Mucosa of stomach (tissue), 1 donor: ENCODE measurements at regions not wholly inside any gene's neighbourhood (a gene's known extent, or its start where the extent isn't known, plus 50 kb on each side); places are given as distances from the start of the nearest gene placed in this dataset.

ENCODE experiments used
- H3K27me3 ChIP-seq: one replicate; pipeline ENCODE4 v1.7.0; 2013; ENCODE audit warnings: mild to moderate bottlenecking, low read length; ENCODE audit not compliant: control insufficient read depth, insufficient read depth
- H3K36me3 ChIP-seq: one replicate; pipeline ENCODE4 v1.7.0; 2013; ENCODE audit warnings: low read length; ENCODE audit not compliant: control insufficient read depth, insufficient read depth
- H3K4me1 ChIP-seq: one replicate; pipeline ENCODE4 v1.7.0; 2013; ENCODE audit warnings: mild to moderate bottlenecking, low read length; ENCODE audit not compliant: control insufficient read depth, insufficient read depth
- H3K4me3 ChIP-seq: one replicate; pipeline ENCODE4 v1.7.0; 2013; ENCODE audit warnings: low read length
- H3K9ac ChIP-seq: one replicate; pipeline ENCODE4 v1.7.0; 2013; ENCODE audit warnings: mild to moderate bottlenecking, low read length, moderate library complexity
- H3K9me3 ChIP-seq: one replicate; pipeline ENCODE4 v1.7.0; 2013; ENCODE audit warnings: mild to moderate bottlenecking, low read length, moderate library complexity; ENCODE audit not compliant: control insufficient read depth
- donor health status: Pancreatic carcinoma.

- Histone ChIP-seq H3K9me3 (no peaks in the 10 kb centered on the region), H3K27me3 (no peaks in the 10 kb centered on the region), H3K9ac (no peak overlapping the region), H3K4me3 (no peak overlapping the region), H3K36me3 (no peaks in the 10 kb centered on the region), H3K4me1 (peaks cover 11% of the 10 kb centered on the region)
These were observed 150.8 kb upstream of the RIPOR2 start for GRCh38 chr6:25086500-25087091.

- H3K9me3 ChIP-seq: no peaks in the 10 kb centered on the region
- H3K27me3 ChIP-seq: no peaks in the 10 kb centered on the region
- peaks cover 9% of the 10 kb centered on the region for H3K4me1 ChIP-seq
- H3K4me3 ChIP-seq: no peak overlapping the region
- no peaks in the 10 kb centered on the region for H3K36me3 ChIP-seq
- no peak overlapping the region for H3K9ac ChIP-seq
These were observed 152.8 kb upstream of the RIPOR2 start for GRCh38 chr6:25088513-25088912.

GRCh38 chr6:25089442-25089841, 153.7 kb upstream of the RIPOR2 start:
- Histone ChIP-seq H3K4me3 (no peak overlapping the region), H3K9ac (no peak overlapping the region), H3K9me3 (no peaks in the 10 kb centered on the region), H3K4me1 (no peaks in the 10 kb centered on the region), H3K36me3 (no peaks in the 10 kb centered on the region), H3K27me3 (no peaks in the 10 kb centered on the region)

- H3K9ac ChIP-seq: no peak overlapping the region
- H3K27me3 ChIP-seq: no peaks in the 10 kb centered on the region
- no peaks in the 10 kb centered on the region for H3K9me3 ChIP-seq
- H3K4me1 ChIP-seq: no peaks in the 10 kb centered on the region
- H3K36me3 ChIP-seq: no peaks in the 10 kb centered on the region
- H3K4me3 ChIP-seq: no peak overlapping the region
These were observed 159.0 kb upstream of the RIPOR2 start for GRCh38 chr6:25094726-25095125.

GRCh38 chr6:25100288-25100687, 164.5 kb upstream of the RIPOR2 start:
- no peaks in the 10 kb centered on the region for H3K9me3 ChIP-seq
- H3K4me1 ChIP-seq: no peaks in the 10 kb centered on the region
- no peaks in the 10 kb centered on the region for H3K36me3 ChIP-seq
- H3K9ac ChIP-seq: no peak overlapping the region
- no peak overlapping the region for H3K4me3 ChIP-seq
- H3K27me3 ChIP-seq: no peaks in the 10 kb centered on the region

- no peaks in the 10 kb centered on the region for H3K36me3 ChIP-seq
- no peak overlapping the region for H3K4me3 ChIP-seq
- H3K9me3 ChIP-seq: no peaks in the 10 kb centered on the region
These were observed 167.8 kb upstream of the RIPOR2 start for GRCh38 chr6:25103603-25104002.

GRCh38 chr6:25105070-25105925, 169.5 kb upstream of the RIPOR2 start:
- no peaks in the 10 kb centered on the region for H3K4me1 ChIP-seq
- no peaks in the 10 kb centered on the region for H3K9me3 ChIP-seq
- H3K36me3 ChIP-seq: no peaks in the 10 kb centered on the region
- H3K9ac ChIP-seq: no peak overlapping the region
- no peaks in the 10 kb centered on the region for H3K27me3 ChIP-seq
- H3K4me3 ChIP-seq: no peak overlapping the region

More at GRCh38 chr6:25103603-25104002, 167.8 kb upstream of the RIPOR2 start:
- H3K27me3 ChIP-seq: no peaks in the 10 kb centered on the region
- no peaks in the 10 kb centered on the region for H3K4me1 ChIP-seq
- H3K9ac ChIP-seq: no peak overlapping the region

- Histone ChIP-seq H3K27me3 (no peaks in the 10 kb centered on the region), H3K36me3 (no peaks in the 10 kb centered on the region), H3K9ac (no peak overlapping the region), H3K4me3 (no peak overlapping the region), H3K9me3 (no peaks in the 10 kb centered on the region), H3K4me1 (no peaks in the 10 kb centered on the region)
These were observed 171.5 kb upstream of the RIPOR2 start for GRCh38 chr6:25107218-25107617.

- Histone ChIP-seq H3K27me3 (no peaks in the 10 kb centered on the region), H3K9ac (no peak overlapping the region), H3K4me1 (no peaks in the 10 kb centered on the region), H3K4me3 (no peak overlapping the region), H3K9me3 (no peaks in the 10 kb centered on the region), H3K36me3 (no peaks in the 10 kb centered on the region)
These were observed 167.4 kb upstream of the CARMIL1 start for GRCh38 chr6:25111782-25112181.

- Histone ChIP-seq H3K27me3 (no peaks in the 10 kb centered on the region), H3K4me3 (no peak overlapping the region), H3K9me3 (no peaks in the 10 kb centered on the region), H3K9ac (no peak overlapping the region), H3K36me3 (no peaks in the 10 kb centered on the region), H3K4me1 (no peaks in the 10 kb centered on the region)
These were observed 166.8 kb upstream of the CARMIL1 start for GRCh38 chr6:25112322-25112773.

- no peaks in the 10 kb centered on the region for H3K9me3 ChIP-seq
- no peaks in the 10 kb centered on the region for H3K36me3 ChIP-seq
- no peaks in the 10 kb centered on the region for H3K4me1 ChIP-seq
- no peaks in the 10 kb centered on the region for H3K27me3 ChIP-seq
- no peak overlapping the region for H3K9ac ChIP-seq
- H3K4me3 ChIP-seq: no peak overlapping the region
These were observed 165.7 kb upstream of the CARMIL1 start for GRCh38 chr6:25113436-25113835.

- H3K27me3 ChIP-seq: no peaks in the 10 kb centered on the region
- no peaks in the 10 kb centered on the region for H3K36me3 ChIP-seq
- no peak overlapping the region for H3K4me3 ChIP-seq
- H3K9ac ChIP-seq: no peak overlapping the region
- no peaks in the 10 kb centered on the region for H3K9me3 ChIP-seq
- H3K4me1 ChIP-seq: peaks cover 7% of the 10 kb centered on the region
These were observed 161.1 kb upstream of the CARMIL1 start for GRCh38 chr6:25118038-25118437.
